K562 (cell line): ENCODE measurements at regions not wholly inside any gene's neighbourhood (a gene's known extent, or its start where the extent isn't known, plus 50 kb on each side); places are given as distances from the start of the nearest gene placed in this dataset.

Source experiments
- C11orf30 ChIP-seq: fragments of 450-650 bp; IDR thresholded peaks from 2 replicates; pipeline ENCODE4 v1.6.1; 2016; ENCODE audit warnings: low read depth, mild to moderate bottlenecking
- CREB3 ChIP-seq: fragments of 450-650 bp; conservative IDR thresholded peaks from 2 replicates; pipeline ENCODE4 v1.6.1; 2016; ENCODE audit warnings: missing genetic modification characterization, low read depth, mild to moderate bottlenecking, missing compliant biosample characterization, moderate library complexity
- HDAC3 ChIP-seq: fragments of 450-650 bp; IDR thresholded peaks from 2 replicates; pipeline ENCODE4 v1.6.1; 2018; ENCODE audit warnings: borderline replicate concordance, mild to moderate bottlenecking, moderate library complexity; ENCODE audit not compliant: partially characterized antibody
- KDM5B ChIP-seq: fragments of 200-600 bp; sonication (generic); IDR thresholded peaks from 2 replicates; pipeline ENCODE4 v1.6.1; 2012; ENCODE audit warnings: low read depth, mild to moderate bottlenecking, moderate library complexity, low read length, control low read depth, inconsistent platforms; ENCODE audit not compliant: insufficient replicate concordance
- LCOR ChIP-seq: sonication (generic); formaldehyde crosslinking; IDR thresholded peaks from 2 replicates; pipeline ENCODE4 v1.8.0; 2022; ENCODE audit warnings: mild to moderate bottlenecking, missing genetic modification reagents
- MBD1 ChIP-seq: fragments of 250-450 bp; sonication (Bioruptor Pico); IDR thresholded peaks from 2 replicates; pipeline ENCODE4 v1.8.0; 2022; ENCODE audit warnings: inconsistent platforms
- MEF2D ChIP-seq: conservative IDR thresholded peaks from 2 replicates; pipeline ENCODE4 v1.6.1; 2016; ENCODE audit warnings: low read depth, missing genetic modification characterization, missing compliant biosample characterization
- OTX1 ChIP-seq: fragments of 450-650 bp; formaldehyde crosslinking; IDR thresholded peaks from 2 replicates; pipeline ENCODE4 v1.4.0; 2022; ENCODE audit warnings: mild to moderate bottlenecking
- PHTF2 ChIP-seq: fragments of 250-450 bp; sonication (Bioruptor Pico); IDR thresholded peaks from 2 replicates; pipeline ENCODE4 v1.5.0; 2021; ENCODE audit warnings: mild to moderate bottlenecking
- PYGO2 ChIP-seq: fragments of 450-650 bp; IDR thresholded peaks from 2 replicates; pipeline ENCODE4 v1.6.1; 2016; ENCODE audit warnings: mild to moderate bottlenecking, missing genetic modification characterization, moderate library complexity, missing compliant biosample characterization
- SUPT5H ChIP-seq: fragments of 450-650 bp; IDR thresholded peaks from 2 replicates; pipeline ENCODE4 v1.6.1; 2016
- TFE3 ChIP-seq: fragments of 450-650 bp; formaldehyde crosslinking; IDR thresholded peaks from 2 replicates; pipeline ENCODE4 v1.4.0; 2020; ENCODE audit warnings: mild to moderate bottlenecking, mixed read lengths
- TRIM25 ChIP-seq: fragments of 450-650 bp; IDR thresholded peaks from 2 replicates; pipeline ENCODE4 v1.7.0; 2016; ENCODE audit warnings: borderline replicate concordance
- YBX1 ChIP-seq: fragments of 450-650 bp; IDR thresholded peaks from 2 replicates; pipeline ENCODE4 v1.7.1; 2016; ENCODE audit warnings: mild to moderate bottlenecking
- ZBTB2 ChIP-seq: fragments of 450-650 bp; IDR thresholded peaks from 2 replicates; pipeline ENCODE4 v1.6.1; 2016; ENCODE audit warnings: antibody characterized with exemption
- ZBTB43 ChIP-seq: sonication (generic); formaldehyde crosslinking; IDR thresholded peaks from 2 replicates; pipeline ENCODE4 v1.8.0; 2023; ENCODE audit warnings: mild to moderate bottlenecking, missing genetic modification reagents
- ZFX ChIP-seq: sonication (generic); formaldehyde crosslinking; IDR thresholded peaks from 2 replicates; pipeline ENCODE4 v1.8.0; 2022; ENCODE audit warnings: mild to moderate bottlenecking, missing genetic modification reagents, moderate library complexity
- ZNF785 ChIP-seq: fragments of 250-450 bp; sonication (Bioruptor Pico); IDR thresholded peaks from 2 replicates; pipeline ENCODE4 v1.4.0; 2020; ENCODE audit warnings: mild to moderate bottlenecking
- ZNF830 ChIP-seq: fragments of 250-450 bp; sonication (Bioruptor Pico); IDR thresholded peaks from 2 replicates; pipeline ENCODE4 v1.5.0; 2021; ENCODE audit warnings: mild to moderate bottlenecking

- TF ChIP-seq TRIM25 (no peak), SUPT5H (no peak), ZNF830 (CRISPR knock-in tag) (no peak), ZFX (no peak; the same call in 1 of the 2 replicates), YBX1 (no peak), KDM5B (no peak), TFE3 (CRISPR knock-in tag) (no peak), PHTF2 (CRISPR knock-in tag) (no peak), C11orf30 (peak; percentile 72), ZBTB43 (CRISPR knock-in tag) (no peak), HDAC3 (peak; percentile 18), LCOR (CRISPR knock-in tag) (peak; percentile 56; the same call in 1 of the 2 replicates), ZNF785 (CRISPR knock-in tag) (no peak), MBD1 (CRISPR knock-in tag) (no peak), MEF2D (tag) (no peak), PYGO2 (no peak), CREB3 (tag) (no peak), OTX1 (no peak), ZBTB2 (0 out of 2 replicates have a peak, but pooled peaks have one; percentile 67)
Measured at GRCh38 chr6:27795697-27796494, 116.3 kb downstream of the OR2B2 start (continued).
